ENCODE measurements at regions not wholly inside any gene's neighbourhood (a gene's known extent, or its start where the extent isn't known, plus 50 kb on each side); places are given as distances from the start of the nearest gene placed in this dataset.

DNA sequence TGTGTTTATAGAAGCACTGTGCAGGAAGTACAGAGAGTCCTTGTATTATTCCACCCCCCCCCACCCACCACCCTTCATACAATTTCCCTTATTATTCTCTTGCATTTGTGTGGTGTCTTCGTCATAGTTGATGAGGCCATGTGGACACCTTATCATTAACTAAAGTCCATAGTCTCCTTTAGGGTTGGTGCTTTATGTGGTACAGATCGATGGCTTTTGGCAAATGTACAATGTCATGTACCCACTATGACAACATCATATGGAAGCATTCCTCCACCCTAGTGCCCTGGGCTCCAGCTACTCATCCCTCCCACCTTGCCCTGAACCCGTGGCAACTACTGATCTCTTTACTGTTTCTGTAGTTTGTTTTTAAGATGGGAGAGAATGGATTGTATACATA lies 93.8 kb upstream of the HDAC4 start:
- TF ChIP-seq POLR2A (IDR thresholded peaks at IDR 0.05) (no peak), EP300 (IDR thresholded peaks at IDR 0.05) (no peak), POLR2AphosphoS5 (IDR thresholded peaks at IDR 0.05) (no peak)
- TF ChIP-seq, protein P1, sequence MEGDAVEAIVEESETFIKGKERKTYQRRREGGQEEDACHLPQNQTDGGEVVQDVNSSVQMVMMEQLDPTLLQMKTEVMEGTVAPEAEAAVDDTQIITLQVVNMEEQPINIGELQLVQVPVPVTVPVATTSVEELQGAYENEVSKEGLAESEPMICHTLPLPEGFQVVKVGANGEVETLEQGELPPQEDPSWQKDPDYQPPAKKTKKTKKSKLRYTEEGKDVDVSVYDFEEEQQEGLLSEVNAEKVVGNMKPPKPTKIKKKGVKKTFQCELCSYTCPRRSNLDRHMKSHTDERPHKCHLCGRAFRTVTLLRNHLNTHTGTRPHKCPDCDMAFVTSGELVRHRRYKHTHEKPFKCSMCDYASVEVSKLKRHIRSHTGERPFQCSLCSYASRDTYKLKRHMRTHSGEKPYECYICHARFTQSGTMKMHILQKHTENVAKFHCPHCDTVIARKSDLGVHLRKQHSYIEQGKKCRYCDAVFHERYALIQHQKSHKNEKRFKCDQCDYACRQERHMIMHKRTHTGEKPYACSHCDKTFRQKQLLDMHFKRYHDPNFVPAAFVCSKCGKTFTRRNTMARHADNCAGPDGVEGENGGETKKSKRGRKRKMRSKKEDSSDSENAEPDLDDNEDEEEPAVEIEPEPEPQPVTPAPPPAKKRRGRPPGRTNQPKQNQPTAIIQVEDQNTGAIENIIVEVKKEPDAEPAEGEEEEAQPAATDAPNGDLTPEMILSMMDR (IDR thresholded peaks at IDR 0.05) = no peak

Data from suprapubic skin (tissue), 4 donors.